Cardiac muscle cell (in vitro differentiated cells and primary cell): ENCODE measurements at regions not wholly inside any gene's neighbourhood (a gene's known extent, or its start where the extent isn't known, plus 50 kb on each side); places are given as distances from the start of the nearest gene placed in this dataset.

Experiments
- DNase-seq, 2 donors: peaks; one replicate each; pipeline versions ENCODE4 v3.0.0 to v3.0.0-alpha.2; 2010 to 2017; ENCODE audit warnings: low read depth in 1 of 2, low spot score in 1 of 2
- H3K27ac ChIP-seq: fragments of 200-600 bp; sonication (generic); 2 replicates; pipeline ENCODE4 v1.5.1; 2016
- H3K27me3 ChIP-seq: fragments of 200-600 bp; sonication (generic); 2 replicates; pipeline ENCODE4 v1.6.0; 2016; ENCODE audit warnings: control low read depth
- H3K36me3 ChIP-seq: fragments of 200-600 bp; sonication (generic); 2 replicates; pipeline ENCODE4 v1.5.1; 2016; ENCODE audit warnings: control low read depth
- H3K4me1 ChIP-seq: fragments of 200-600 bp; sonication (generic); 2 replicates; pipeline ENCODE4 v1.8.1; 2017; ENCODE audit warnings: low read depth, mild to moderate bottlenecking, mixed run types
- H3K4me3 ChIP-seq: fragments of 200-600 bp; sonication (generic); 2 replicates; pipeline ENCODE4 v1.5.1; 2016; ENCODE audit warnings: mild to moderate bottlenecking
- H3K9me3 ChIP-seq: fragments of 200-600 bp; sonication (generic); 2 replicates; pipeline ENCODE4 v1.5.1; 2017; ENCODE audit warnings: low read depth, mild to moderate bottlenecking, control low read depth
- TF ChIP-seq, protein P1 (sequence below): IDR thresholded peaks from 2 replicates; pipeline ENCODE4 v1.5.1; 2012; ENCODE audit warnings: low read depth, mild to moderate bottlenecking, low read length

DNA sequence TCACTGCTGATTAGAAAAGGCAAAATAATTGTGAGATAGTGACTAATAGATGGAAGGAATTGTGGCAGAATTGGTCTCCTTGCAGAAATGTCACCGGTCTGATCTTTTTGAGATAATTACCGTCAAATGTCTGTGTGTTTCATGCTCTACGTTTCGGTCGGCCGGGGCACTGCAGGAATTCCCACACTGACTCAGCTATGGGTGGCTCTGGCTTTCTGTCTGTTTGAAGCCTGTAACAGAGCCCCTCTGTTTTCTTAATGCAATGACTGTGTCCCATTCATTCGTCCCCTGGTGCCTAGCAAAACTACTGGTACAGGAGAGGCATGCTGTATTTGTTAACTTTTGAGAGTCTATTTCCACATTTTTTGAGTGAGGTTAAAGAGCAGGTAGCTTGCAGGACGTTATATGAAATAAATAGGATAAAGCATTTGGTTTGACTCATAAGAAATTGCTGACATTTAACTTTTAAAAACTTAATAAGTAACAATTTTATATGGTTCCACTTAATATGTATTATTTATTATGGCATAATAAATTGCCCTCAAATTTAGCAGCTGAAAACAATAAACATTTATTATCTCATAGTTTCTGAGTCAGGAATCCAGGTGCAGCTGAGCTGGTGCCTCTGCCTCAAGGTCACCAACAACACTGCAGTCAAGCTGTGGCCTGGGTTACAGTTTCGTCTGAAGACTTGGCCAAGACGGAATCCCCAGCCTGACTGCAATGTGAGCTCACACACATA lies 53.3 kb upstream of the CTBP2 start:
- no peak for DNase-seq

DNA sequence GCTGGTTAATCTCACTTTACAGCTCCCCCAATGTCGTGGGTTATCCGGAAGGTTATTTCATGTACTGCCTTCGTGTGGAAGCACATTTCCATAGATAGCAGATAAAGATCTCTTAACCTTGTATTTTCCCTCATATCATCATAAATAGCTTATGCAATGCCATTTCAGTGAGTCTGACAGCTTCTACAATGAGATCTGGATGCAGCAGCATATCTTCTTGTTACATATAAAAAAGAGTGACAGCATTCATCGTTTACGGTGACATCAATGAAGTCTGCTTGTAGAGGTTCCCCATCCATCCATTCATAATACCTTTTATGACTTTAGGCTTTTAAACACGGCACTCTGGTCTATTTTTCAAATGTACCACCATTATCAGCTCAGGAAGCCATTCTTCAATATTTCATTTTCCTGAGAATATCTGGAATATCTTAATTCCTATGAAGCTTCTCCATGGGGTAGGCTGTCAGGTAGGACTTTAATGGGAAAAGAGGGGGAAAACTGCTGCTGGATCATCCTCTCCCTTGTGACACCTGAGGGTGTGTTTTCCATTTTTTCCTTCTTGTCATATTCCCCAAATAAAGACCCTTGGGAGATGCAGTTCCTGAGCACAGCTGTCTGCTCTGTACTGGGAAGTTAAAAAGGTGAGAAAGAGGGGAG lies 51.9 kb upstream of the CTBP2 start:
- Histone ChIP-seq H3K9me3 (no peaks in the 10 kb centered on the region), H3K27me3 (no peaks in the 10 kb centered on the region), H3K27ac (no peak overlapping the region), H3K4me3 (no peak overlapping the region), H3K36me3 (no peaks in the 10 kb centered on the region), H3K4me1 (no peaks in the 10 kb centered on the region)
- TF ChIP-seq, protein P1, sequence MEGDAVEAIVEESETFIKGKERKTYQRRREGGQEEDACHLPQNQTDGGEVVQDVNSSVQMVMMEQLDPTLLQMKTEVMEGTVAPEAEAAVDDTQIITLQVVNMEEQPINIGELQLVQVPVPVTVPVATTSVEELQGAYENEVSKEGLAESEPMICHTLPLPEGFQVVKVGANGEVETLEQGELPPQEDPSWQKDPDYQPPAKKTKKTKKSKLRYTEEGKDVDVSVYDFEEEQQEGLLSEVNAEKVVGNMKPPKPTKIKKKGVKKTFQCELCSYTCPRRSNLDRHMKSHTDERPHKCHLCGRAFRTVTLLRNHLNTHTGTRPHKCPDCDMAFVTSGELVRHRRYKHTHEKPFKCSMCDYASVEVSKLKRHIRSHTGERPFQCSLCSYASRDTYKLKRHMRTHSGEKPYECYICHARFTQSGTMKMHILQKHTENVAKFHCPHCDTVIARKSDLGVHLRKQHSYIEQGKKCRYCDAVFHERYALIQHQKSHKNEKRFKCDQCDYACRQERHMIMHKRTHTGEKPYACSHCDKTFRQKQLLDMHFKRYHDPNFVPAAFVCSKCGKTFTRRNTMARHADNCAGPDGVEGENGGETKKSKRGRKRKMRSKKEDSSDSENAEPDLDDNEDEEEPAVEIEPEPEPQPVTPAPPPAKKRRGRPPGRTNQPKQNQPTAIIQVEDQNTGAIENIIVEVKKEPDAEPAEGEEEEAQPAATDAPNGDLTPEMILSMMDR: no peak
- DNase-seq: no peak

More for the DNA sequence above, 53.3 kb upstream of the CTBP2 start:
- Histone ChIP-seq H3K4me1 (no peaks in the 10 kb centered on the region), H3K4me3 (no peak overlapping the region), H3K27ac (no peak overlapping the region), H3K9me3 (no peaks in the 10 kb centered on the region), H3K27me3 (no peaks in the 10 kb centered on the region), H3K36me3 (no peaks in the 10 kb centered on the region)
- TF ChIP-seq, protein P1: no peak
